IMR-90 (cell line): ENCODE measurements at regions not wholly inside any gene's neighbourhood (a gene's known extent, or its start where the extent isn't known, plus 50 kb on each side); places are given as distances from the start of the nearest gene placed in this dataset.

Experiments used
- ATAC-seq: fragments of 200-7000 bp; cut with Tn5 transposase; 2 replicates; pipeline ENCODE4 v1.9.1; 2020; ENCODE audit warnings: low read depth, mild to moderate bottlenecking, moderate library complexity
- BruUV-seq: library from RNA; stranded (reverse); fragments of 400-500 nt; replicated peaks from 2 replicates; lab custom pipeline; 2021; lab: Mats Ljungman, UMichigan
- CTCF ChIA-PET: fragments of 300-600 bp; formaldehyde crosslinking; extraction: SDS; loops from one replicate; lab custom pipeline; 2021; ENCODE audit warnings: antibody characterized with exemption; lab: Yijun Ruan, JAX
- POLR2A ChIA-PET: fragments of 300-600 bp; sonication (Branson Sonifier 250); formaldehyde crosslinking; loops from one replicate; lab custom pipeline; 2022; ENCODE audit warnings: antibody characterized with exemption; ENCODE audit not compliant: unreplicated experiment; lab: Charles Lee
- DNase-seq: peaks from one replicate; pipeline ENCODE4 v3.0.0; 2013
- H2AFZ ChIP-seq: replicated peaks from 2 replicates; pipeline ENCODE3; 2013; ENCODE audit warnings: low read length, mild to moderate bottlenecking; ENCODE audit not compliant: poor library complexity
- H2AK5ac ChIP-seq: 2 replicates; pipeline ENCODE4 v1.6.1; 2013; ENCODE audit warnings: low read depth, low read length, inconsistent platforms
- H2AK9ac ChIP-seq: replicated peaks from 2 replicates; pipeline ENCODE3; 2013; ENCODE audit warnings: mild to moderate bottlenecking, low read depth, low read length, moderate library complexity; ENCODE audit not compliant: poor library complexity
- H2BK120ac ChIP-seq: 2 replicates; pipeline ENCODE4 v1.6.1; 2013; ENCODE audit warnings: low read depth, low read length, inconsistent platforms
- H2BK15ac ChIP-seq: 3 replicates; pipeline ENCODE4 v1.6.1; 2013; ENCODE audit warnings: low read depth, low read length, inconsistent platforms
- H2BK20ac ChIP-seq: 2 replicates; pipeline ENCODE4 v1.6.1; 2013; ENCODE audit warnings: low read depth, mild to moderate bottlenecking, inconsistent platforms, low read length, moderate library complexity
- H2BK5ac ChIP-seq: 2 replicates; pipeline ENCODE4 v1.6.1; 2013; ENCODE audit warnings: mild to moderate bottlenecking, low read depth, low read length, inconsistent platforms; ENCODE audit not compliant: poor library complexity, severe bottlenecking
- H3K14ac ChIP-seq: replicated peaks from 2 replicates; pipeline ENCODE4 v1.6.1; 2013; ENCODE audit warnings: low read depth, low read length, inconsistent platforms
- H3K18ac ChIP-seq: 2 replicates; pipeline ENCODE4 v1.6.1; 2013; ENCODE audit warnings: low read depth, low read length, control low read depth
- H3K23ac ChIP-seq: 2 replicates; pipeline ENCODE4 v1.6.1; 2013; ENCODE audit warnings: low read depth, low read length, inconsistent platforms
- H3K27ac ChIP-seq: 2 replicates; pipeline ENCODE4 v1.5.1; 2013; ENCODE audit warnings: mild to moderate bottlenecking, control low read depth, low read length; ENCODE audit not compliant: insufficient read depth
- H3K27me3 ChIP-seq: 2 replicates; pipeline ENCODE4 v1.6.1; 2013; ENCODE audit warnings: low read length; ENCODE audit not compliant: control insufficient read depth, insufficient read depth
- H3K36me3 ChIP-seq: 2 replicates; pipeline ENCODE4 v1.6.1; 2013; ENCODE audit warnings: low read length, mixed read lengths; ENCODE audit not compliant: control insufficient read depth, insufficient read depth
- H3K4ac ChIP-seq: 2 replicates; pipeline ENCODE4 v1.6.1; 2013; ENCODE audit warnings: low read depth, low read length, inconsistent platforms
- H3K4me1 ChIP-seq: 2 replicates; pipeline ENCODE4 v1.6.1; 2013; ENCODE audit warnings: low read length, mixed read lengths; ENCODE audit not compliant: control insufficient read depth, insufficient read depth
- H3K4me2 ChIP-seq: 2 replicates; pipeline ENCODE4 v1.6.1; 2013; ENCODE audit warnings: low read depth, mild to moderate bottlenecking, control low read depth, low read length, moderate library complexity
- H3K4me3 ChIP-seq: 2 replicates; pipeline ENCODE4 v1.5.1; 2013; ENCODE audit warnings: low read depth, mild to moderate bottlenecking, control low read depth, low read length, moderate library complexity; ENCODE audit not compliant: insufficient read depth
- H3K56ac ChIP-seq: 2 replicates; pipeline ENCODE4 v1.6.1; 2013; ENCODE audit warnings: low read length, inconsistent platforms; ENCODE audit not compliant: insufficient read depth; ENCODE audit errors: extremely low read depth
- H3K79me1 ChIP-seq, 2 experiments: 2 replicates each; pipeline ENCODE4 v1.6.1; 2013; ENCODE audit warnings: low read length in 2 of 2, inconsistent platforms in 1 of 2, low read depth in 1 of 2
- H3K9ac ChIP-seq: 2 replicates; pipeline ENCODE4 v1.6.1; 2013; ENCODE audit warnings: low read depth, low read length, control low read depth
- H3K9me1 ChIP-seq: 2 replicates; pipeline ENCODE4 v1.6.1; 2013; ENCODE audit warnings: low read length, inconsistent platforms; ENCODE audit not compliant: insufficient read depth
- H3K9me3 ChIP-seq: 2 replicates; pipeline ENCODE4 v1.6.1; 2013; ENCODE audit warnings: low read length; ENCODE audit not compliant: control insufficient read depth, insufficient read depth
- H4K20me1 ChIP-seq: 2 replicates; pipeline ENCODE4 v1.6.1; 2013; ENCODE audit warnings: low read length, inconsistent platforms; ENCODE audit not compliant: insufficient read depth
- H4K5ac ChIP-seq: 2 replicates; pipeline ENCODE4 v1.6.1; 2013; ENCODE audit warnings: mild to moderate bottlenecking, low read depth, low read length, control low read depth
- H4K8ac ChIP-seq, 2 experiments: 2 replicates each; pipeline ENCODE4 v1.6.1; 2013; ENCODE audit warnings: low read depth in 2 of 2, low read length in 2 of 2, control low read depth in 1 of 2, inconsistent platforms in 1 of 2
- H4K91ac ChIP-seq: 2 replicates; pipeline ENCODE4 v1.6.1; 2013; ENCODE audit warnings: low read depth, low read length, inconsistent platforms; ENCODE audit not compliant: insufficient read depth
- CEBPB ChIP-seq: IDR thresholded peaks from 2 replicates; pipeline ENCODE4 v1.6.1; 2012; ENCODE audit warnings: low read depth, low read length, improper control_type of control experiment
- WGBS, 2 experiments: methylation state at CpG; one replicate each; pipeline versions ENCODE4 v1.1.5 to v1.1.7; 2013; ENCODE audit warnings: missing lambda C conversion rate in 2 of 2; ENCODE audit not compliant: insufficient read length in 1 of 2; ENCODE audit errors: extremely low coverage in 2 of 2; 5-methylcytosine and 5-hydroxymethylcytosine counted together
- dilution Hi-C: fragments of 300-500 bp; cut with HindIII; formaldehyde crosslinking; loops from one replicate; pipeline ENCODE4 v1.14.3; 2018; ENCODE audit warnings: low sequenced_read_pairs; ENCODE audit not compliant: unreplicated experiment
- in situ Hi-C: fragments of 300-500 bp; cut with MboI; formaldehyde crosslinking; loops from 3 replicates; pipeline ENCODE4 v1.14.3; 2019; ENCODE audit warnings: low sequenced_read_pairs, inconsistent platforms, mixed read lengths
- intact Hi-C: fragments of 100-400 bp; cut with micrococcal nuclease; formaldehyde crosslinking; loops from 2 replicates; pipeline ENCODE4 v1.10.0; 2022

DNA sequence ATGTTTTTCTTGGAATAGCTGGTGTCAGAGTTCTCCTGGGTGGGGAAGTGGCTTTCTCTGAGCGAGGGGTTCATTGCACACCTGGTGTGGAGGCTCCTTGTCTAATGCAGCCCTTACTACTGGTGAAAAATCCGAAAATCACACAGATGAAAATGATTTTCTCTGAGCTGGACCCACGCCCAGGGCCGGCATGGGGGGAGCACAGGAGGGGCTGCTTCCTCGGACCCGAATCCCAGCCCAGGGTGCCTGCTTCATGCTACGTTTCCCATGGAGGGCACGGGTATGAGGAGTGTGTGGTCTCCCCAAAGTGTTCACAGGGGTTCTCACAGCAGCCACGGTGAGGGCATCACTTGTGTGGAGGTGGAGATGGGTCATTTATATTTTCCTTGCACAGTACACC lies 288.0 kb upstream of the HDAC4 start:
- Histone ChIP-seq H3K4me1 (no peaks in the 10 kb centered on the region), H2AK9ac (no peak overlapping the region), H3K4me2 (no peak overlapping the region), H3K27me3 (no peaks in the 10 kb centered on the region), H3K4me3 (no peak overlapping the region), H2AK5ac (no peak overlapping the region), H4K8ac (no peak overlapping the region), H3K14ac (no peak overlapping the region), H3K9ac (no peak overlapping the region), H3K36me3 (no peaks in the 10 kb centered on the region), H3K79me1 (no peaks in the 10 kb centered on the region), H2BK15ac (no peak overlapping the region), H2AFZ (no peak overlapping the region), H3K27ac (no peak overlapping the region), H4K5ac (no peak overlapping the region), H3K9me1 (no peaks in the 10 kb centered on the region), H2BK5ac (no peak overlapping the region), H3K56ac (no peak overlapping the region), H4K91ac (no peak overlapping the region), H3K9me3 (peaks cover 11% of the 10 kb centered on the region), H2BK120ac (no peak overlapping the region), H3K18ac (no peak overlapping the region), H3K4ac (no peak overlapping the region), H3K23ac (no peak overlapping the region), H4K20me1 (no peaks in the 10 kb centered on the region), H2BK20ac (no peak overlapping the region)
- TF ChIP-seq CEBPB, result no peak
- 29% methylated on average over 4 of the region's 9 CpGs; no CpG with 5 or more reads in 1 of the 2 experiments for WGBS, 2 experiments
- in situ Hi-C loops (no loop called here), dilution Hi-C loops (no loop called here), intact Hi-C loops (no loop called here)
- ChIA-PET CTCF (no interaction called here), POLR2A (no interaction called here)
- no TSS peak for BruUV-seq
- ATAC-seq (no peak), DNase-seq (no peak)
